SW480 (cell line): ENCODE measurements at regions not wholly inside any gene's neighbourhood (a gene's known extent, or its start where the extent isn't known, plus 50 kb on each side); places are given as distances from the start of the nearest gene placed in this dataset.
"Not testable (repeated sequence)": the region's sequence is repeated elsewhere in the genome, so short reads cannot be mapped to it uniquely, and the experiment has no call there.

Experiments used
- DNase-seq: peaks from one replicate; pipeline ENCODE4 v3.0.0-alpha.2; 2016; ENCODE audit warnings: low spot score

DNA sequence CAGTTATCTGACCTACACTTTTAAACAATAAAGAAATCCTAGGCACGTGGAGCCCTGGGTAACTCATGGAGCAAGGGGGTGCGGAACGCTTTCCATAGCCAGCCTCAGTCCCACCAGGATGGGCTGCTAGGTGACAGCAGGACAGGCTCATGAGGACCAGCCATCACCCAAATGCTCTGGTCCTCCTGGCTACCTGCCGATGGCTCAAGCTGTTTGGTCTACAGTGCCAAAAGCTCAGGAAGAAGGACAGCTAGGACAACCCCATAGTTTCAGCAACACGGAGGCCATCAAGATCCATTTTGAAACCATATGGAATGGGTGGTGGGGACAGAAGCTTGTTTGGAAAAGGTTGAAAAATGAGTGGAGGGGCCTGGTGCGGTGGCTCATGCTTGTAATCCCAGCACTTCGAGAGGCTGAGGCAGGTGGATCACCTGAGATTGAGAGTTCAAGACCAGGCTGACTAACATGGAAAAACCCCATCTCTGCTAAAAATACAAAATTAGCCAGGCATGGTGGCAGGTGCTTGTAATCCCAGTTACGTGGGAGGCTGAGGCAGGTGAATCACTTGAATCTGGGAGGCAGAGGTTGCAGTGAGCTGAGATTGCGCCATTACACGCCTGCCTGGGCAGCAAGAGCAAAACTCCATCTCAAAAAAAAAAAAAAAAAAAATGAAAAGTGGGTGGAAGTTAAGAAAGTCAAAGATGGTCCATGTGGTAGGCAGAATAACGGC is 93.7 kb upstream of the ALDH3B2 start:
- DNase-seq: not testable (repeated sequence)

- not testable (repeated sequence) for DNase-seq
Observed at GRCh38 chr11:67761211-67761610, 86.8 kb upstream of the ALDH3B2 start.

DNA sequence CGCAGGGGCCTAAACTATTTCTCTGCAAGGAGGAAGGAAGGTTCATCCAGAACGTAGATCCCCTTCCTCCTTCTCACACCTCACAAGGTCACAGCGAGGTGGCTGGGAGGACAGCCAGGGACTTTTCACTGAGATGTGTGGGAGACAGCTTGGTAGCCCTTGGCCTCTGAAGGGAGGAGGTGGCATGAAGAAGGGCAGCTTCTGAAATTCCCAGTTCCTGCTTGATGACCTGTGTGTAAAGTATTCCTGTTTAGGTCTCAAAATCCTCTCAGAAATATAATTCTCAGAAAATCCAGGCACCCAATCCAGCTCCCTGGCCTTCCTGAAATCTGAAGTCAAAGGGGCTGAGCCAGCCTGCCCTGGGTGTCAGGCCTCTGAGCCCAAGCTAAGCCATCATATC is 84.9 kb upstream of the ALDH3B2 start:
- DNase-seq: not testable (repeated sequence)

DNA sequence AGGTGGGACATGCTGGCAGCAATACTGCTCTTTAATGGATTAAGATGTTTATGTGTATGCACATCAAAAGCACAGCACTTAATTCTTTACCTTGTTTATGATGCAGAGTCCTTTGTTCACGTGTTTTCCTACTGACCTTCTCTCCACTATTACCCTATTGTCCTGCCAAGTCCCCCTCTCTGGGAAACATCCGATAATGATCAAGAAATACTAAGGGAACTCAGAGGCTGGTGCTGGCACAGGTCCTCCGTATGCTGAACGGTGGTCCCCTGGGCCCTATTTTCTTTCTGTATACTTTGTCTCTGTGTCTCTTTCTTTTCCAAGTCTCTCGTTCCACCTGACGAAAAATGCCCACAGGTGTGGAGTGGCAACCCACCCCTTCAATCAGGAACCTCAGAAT is 84.0 kb upstream of the ALDH3B2 start:
- not testable (repeated sequence) for DNase-seq

DNA sequence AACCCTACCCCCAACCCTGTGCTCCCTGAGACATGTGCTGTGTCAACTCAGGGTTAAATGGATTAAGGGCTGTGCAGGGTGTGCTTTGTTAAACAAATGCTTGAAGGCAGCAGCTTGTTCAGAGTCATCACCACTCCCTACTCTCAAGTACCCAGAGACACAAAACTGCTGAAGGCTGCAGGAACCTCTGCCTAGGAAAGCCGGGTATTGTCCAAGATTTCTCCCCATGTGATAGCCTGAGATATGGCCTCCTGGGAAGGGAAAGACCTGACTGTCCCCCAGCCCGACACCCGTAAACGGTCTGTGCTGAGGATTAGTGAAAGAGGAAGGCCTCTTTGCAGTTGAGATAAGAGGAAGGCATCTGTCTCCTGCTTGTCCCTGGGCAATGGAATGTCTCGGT is 83.6 kb upstream of the ALDH3B2 start:
- DNase-seq: not testable (repeated sequence)

DNA sequence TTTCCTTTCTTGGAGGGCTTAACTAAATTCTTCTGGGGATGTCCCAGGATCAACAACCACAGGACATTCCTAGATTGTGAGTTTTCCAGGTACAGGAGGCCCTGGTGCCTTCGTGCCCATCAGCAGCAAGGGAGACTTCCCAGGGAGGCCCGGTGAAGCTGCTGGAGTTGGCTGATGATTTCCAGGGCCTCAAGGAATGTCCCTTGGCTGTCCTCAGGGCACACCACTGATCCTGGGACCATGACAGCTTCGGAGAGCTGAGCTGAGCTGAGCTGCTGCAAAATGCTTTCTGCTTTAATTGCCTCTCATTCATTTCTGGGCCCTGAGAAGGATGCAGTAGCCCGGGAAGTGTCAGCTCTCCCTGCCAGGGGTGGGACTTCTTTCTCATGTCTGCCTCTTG is 79.4 kb upstream of the ALDH3B2 start:
- not testable (repeated sequence) for DNase-seq

DNA sequence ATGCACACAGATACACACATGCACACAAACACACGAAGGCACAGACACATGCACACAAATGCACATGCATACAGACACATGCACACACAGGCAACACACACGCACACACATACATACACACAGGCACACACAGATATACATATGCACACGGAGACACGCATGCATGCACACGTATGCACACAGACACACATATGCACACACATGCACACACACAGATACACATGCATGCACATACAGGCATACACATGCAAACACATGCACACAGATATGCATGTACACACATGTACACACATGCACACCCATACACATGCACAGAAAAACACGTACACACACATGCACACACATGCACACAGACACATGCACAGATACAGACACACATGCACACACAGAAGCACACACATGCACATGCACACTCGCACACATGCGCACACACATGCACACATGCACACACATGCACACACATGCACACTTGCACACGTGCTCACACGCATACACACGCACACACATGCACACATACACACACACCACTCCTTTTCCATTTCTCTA is 70.8 kb upstream of the ALDH3B2 start:
- DNase-seq: no peak

DNA sequence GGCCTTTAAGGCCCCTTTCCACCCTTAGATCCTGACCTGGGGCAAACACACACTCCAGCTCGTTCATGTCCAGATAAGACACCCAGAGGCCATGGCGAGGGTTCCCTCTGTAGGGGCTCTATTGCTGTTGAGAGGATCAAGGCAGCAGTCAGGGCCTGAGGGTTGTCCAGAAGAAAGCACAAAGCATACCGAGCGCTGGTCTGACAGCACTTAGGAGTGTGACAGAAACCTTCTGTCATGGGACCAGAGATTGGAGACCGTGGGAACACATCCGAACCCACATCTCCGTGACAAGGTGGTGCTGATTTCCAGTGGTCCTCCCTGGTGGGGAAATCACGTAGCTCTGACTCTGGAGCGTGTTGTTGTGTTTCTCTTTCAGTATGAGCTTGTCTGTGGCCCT is 69.8 kb upstream of the ALDH3B2 start:
- DNase-seq: not testable (repeated sequence)

- DNase-seq: not testable (repeated sequence)
Observed at GRCh38 chr11:67738231-67738630, 63.8 kb upstream of the ALDH3B2 start.

GRCh38 chr11:67737562-67738080 is 63.2 kb upstream of the ALDH3B2 start:
- DNase-seq: not testable (repeated sequence)

DNA sequence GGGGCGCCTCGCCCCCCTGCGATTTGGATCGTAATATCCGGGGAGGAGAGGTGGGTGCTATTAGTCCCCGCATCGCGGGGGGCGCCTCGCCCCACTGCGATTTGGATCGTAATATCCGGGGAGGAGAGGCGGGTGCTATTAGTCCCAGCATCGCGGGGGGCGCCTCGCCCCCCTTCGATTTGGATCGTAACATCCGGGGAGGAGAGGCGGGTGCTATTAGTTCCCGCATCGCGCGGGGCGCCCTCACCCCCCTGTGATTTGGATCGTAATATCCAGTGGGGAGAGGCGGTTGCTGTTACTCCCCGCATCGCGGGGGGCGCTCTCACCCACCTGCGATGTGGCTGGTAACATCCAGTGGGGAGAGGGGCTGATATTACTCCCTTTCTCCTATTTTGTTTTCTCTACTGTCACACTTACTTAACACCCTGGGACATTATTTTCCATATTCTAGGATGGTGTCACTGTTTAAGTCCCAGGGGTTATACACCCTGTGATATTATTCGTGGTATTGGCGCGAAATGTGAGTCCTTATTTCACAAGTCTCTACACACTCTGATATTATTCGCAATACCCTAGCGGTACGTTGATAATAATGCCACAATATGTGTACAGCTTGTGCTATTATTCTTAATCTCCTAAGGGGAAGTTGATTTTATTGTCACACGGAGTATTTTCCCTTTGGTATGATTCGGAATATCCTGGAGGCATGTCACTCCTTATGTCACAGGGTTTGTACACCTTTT is 57.8 kb upstream of the ALDH3B2 start:
- DNase-seq: no peak

- DNase-seq: no peak
Observed at GRCh38 chr11:67731583-67731982, 57.2 kb upstream of the ALDH3B2 start.

DNA sequence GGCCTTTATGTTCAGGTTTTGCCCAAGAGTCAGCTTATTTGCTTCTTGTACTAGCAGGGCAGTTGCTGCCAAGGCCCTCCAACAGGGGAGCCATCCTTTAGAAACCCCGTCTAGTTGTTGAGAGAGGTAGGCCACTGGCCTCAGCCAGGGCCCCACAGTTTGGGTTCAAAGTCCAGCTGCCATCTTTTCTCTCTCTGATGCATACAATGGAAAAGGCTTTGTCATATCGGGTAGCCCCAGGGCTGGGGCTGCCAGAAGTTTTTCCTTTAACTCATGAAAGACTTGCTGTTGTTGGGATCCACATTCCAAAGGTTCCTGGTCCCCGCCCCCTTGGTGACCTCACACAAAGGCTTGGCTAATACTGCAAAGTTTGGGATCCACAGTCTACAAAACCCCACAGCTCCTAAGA is 53.7 kb upstream of the ALDH3B2 start:
- peak; percentile 16 for DNase-seq

- DNase-seq: not testable (repeated sequence)
Observed at GRCh38 chr11:67727066-67728040, 52.9 kb upstream of the ALDH3B2 start.
